NCI-H345 treated with DMSO at 0.1 percent for 48 hours (cell line): ENCODE measurements at regions not wholly inside any gene's neighbourhood (a gene's known extent, or its start where the extent isn't known, plus 50 kb on each side); places are given as distances from the start of the nearest gene placed in this dataset.

Experiments used
- DNase-seq: peaks from one replicate; lab custom pipeline; 2025; ENCODE audit not compliant: unreplicated experiment; lab: John Stamatoyannopoulos, UW

GRCh38 chr20:40769677-40770285 lies 80.7 kb upstream of the MAFB start:
- DNase-seq, result no peak

GRCh38 chr20:40770564-40771307 lies 81.7 kb upstream of the MAFB start:
- no peak for DNase-seq

- no peak for DNase-seq
Measured at GRCh38 chr20:40771308-40771610, 82.2 kb upstream of the MAFB start.

GRCh38 chr20:40771848-40772511 lies 82.9 kb upstream of the MAFB start:
- DNase-seq, result no peak

GRCh38 chr20:40773376-40773775 lies 84.3 kb upstream of the MAFB start:
- DNase-seq, result no peak

- no peak for DNase-seq
Measured at GRCh38 chr20:40774252-40774651, 85.2 kb upstream of the MAFB start.

- no peak for DNase-seq
Measured at GRCh38 chr20:40775561-40776146, 86.6 kb upstream of the MAFB start.

- DNase-seq, result no peak
Measured at GRCh38 chr20:40776466-40777457, 87.7 kb upstream of the MAFB start.

GRCh38 chr20:40777653-40778052 lies 88.6 kb upstream of the MAFB start:
- DNase-seq, result no peak

- no peak for DNase-seq
Measured at GRCh38 chr20:40778894-40779496, 90.0 kb upstream of the MAFB start.

GRCh38 chr20:40781327-40782042 lies 92.4 kb upstream of the MAFB start:
- DNase-seq, result no peak

- DNase-seq, result no peak
Measured at GRCh38 chr20:40782043-40782368, 93.0 kb upstream of the MAFB start.

GRCh38 chr20:40785346-40785745 lies 96.3 kb upstream of the MAFB start:
- no peak for DNase-seq

- DNase-seq, result no peak
Measured at GRCh38 chr20:40786336-40786735, 97.3 kb upstream of the MAFB start.

GRCh38 chr20:40787941-40788340 lies 98.9 kb upstream of the MAFB start:
- DNase-seq, result no peak

GRCh38 chr20:40797425-40797824 lies 108.4 kb upstream of the MAFB start:
- DNase-seq, result no peak

- DNase-seq, result no peak
Measured at GRCh38 chr20:40798066-40798465, 109.0 kb upstream of the MAFB start.

GRCh38 chr20:40802886-40803285 lies 113.8 kb upstream of the MAFB start:
- DNase-seq, result no peak

- DNase-seq, result no peak
Measured at GRCh38 chr20:40803381-40803780, 114.3 kb upstream of the MAFB start.

- no peak for DNase-seq
Measured at GRCh38 chr20:40805592-40805991, 116.6 kb upstream of the MAFB start.
